WTC11 (cell line): ENCODE measurements at regions not wholly inside any gene's neighbourhood (a gene's known extent, or its start where the extent isn't known, plus 50 kb on each side); places are given as distances from the start of the nearest gene placed in this dataset.

Experiments
- ATAC-seq: fragments of 200-7000 bp; cut with Tn5 transposase; 2 replicates; pipeline ENCODE4 v1.10.0; 2021; ENCODE audit warnings: mild to moderate bottlenecking, moderate library complexity
- CTCF ChIA-PET: fragments of 300-600 bp; sonication (Branson Sonifier 250); formaldehyde crosslinking; loops from one replicate; lab custom pipeline; 2021; ENCODE audit warnings: antibody characterized with exemption; lab: Charles Lee
- POLR2A ChIA-PET: fragments of 350-600 bp; sonication (Branson Sonifier 250); formaldehyde crosslinking; loops from one replicate; lab custom pipeline; 2021; ENCODE audit warnings: antibody characterized with exemption; lab: Charles Lee
- DNase-seq: peaks from one replicate; pipeline ENCODE4 v3.0.0; 2021; ENCODE audit warnings: low spot score
- H3K27ac Mint-ChIP-seq: 2 replicates; pipeline ENCODE4 v1.8.0; 2021; ENCODE audit warnings: mixed read lengths
- H3K27me3 Mint-ChIP-seq: 2 replicates; pipeline ENCODE4 v1.8.0; 2021; ENCODE audit warnings: low read depth, mild to moderate bottlenecking, moderate library complexity, mixed read lengths
- H3K36me3 Mint-ChIP-seq: 2 replicates; pipeline ENCODE4 v1.8.0; 2021; ENCODE audit warnings: mixed read lengths
- H3K4me1 Mint-ChIP-seq: 2 replicates; pipeline ENCODE4 v1.8.0; 2022; ENCODE audit warnings: mixed read lengths
- H3K4me3 Mint-ChIP-seq: 2 replicates; pipeline ENCODE4 v1.8.0; 2021; ENCODE audit warnings: mild to moderate bottlenecking, moderate library complexity, mixed read lengths
- H3K9me3 Mint-ChIP-seq: 2 replicates; pipeline ENCODE4 v1.8.0; 2021; ENCODE audit warnings: mixed read lengths
- ATF1 ChIP-seq: sonication (generic); formaldehyde crosslinking; IDR thresholded peaks from 2 replicates; pipeline ENCODE4 v1.8.1; 2023; ENCODE audit warnings: mild to moderate bottlenecking, moderate library complexity, missing genetic modification reagents
- CDX4 ChIP-seq: fragments of 250-450 bp; sonication (Bioruptor Pico); IDR thresholded peaks from 2 replicates; pipeline ENCODE4 v1.9.0; 2021; ENCODE audit warnings: moderate library complexity, mild to moderate bottlenecking, inconsistent platforms, borderline replicate concordance
- CREB1 ChIP-seq: sonication (generic); formaldehyde crosslinking; IDR thresholded peaks from 2 replicates; pipeline ENCODE4 v1.8.0; 2023; ENCODE audit warnings: mild to moderate bottlenecking, missing genetic modification reagents
- E2F1 ChIP-seq: sonication (generic); formaldehyde crosslinking; IDR thresholded peaks from 2 replicates; pipeline ENCODE4 v1.8.0; 2022; ENCODE audit warnings: mild to moderate bottlenecking, missing genetic modification reagents
- EMX1 ChIP-seq: fragments of 250-450 bp; sonication (Bioruptor Pico); IDR thresholded peaks from 2 replicates; pipeline ENCODE4 v1.8.0; 2021; ENCODE audit warnings: mild to moderate bottlenecking
- FOXK1 ChIP-seq: sonication (generic); formaldehyde crosslinking; IDR thresholded peaks from 2 replicates; pipeline ENCODE4 v1.8.0; 2022; ENCODE audit warnings: mild to moderate bottlenecking, moderate library complexity, missing genetic modification reagents
- FOXP4 ChIP-seq: sonication (generic); formaldehyde crosslinking; IDR thresholded peaks from 2 replicates; pipeline ENCODE4 v1.8.0; 2022; ENCODE audit warnings: mild to moderate bottlenecking, missing genetic modification reagents
- HMGA2 ChIP-seq: fragments of 250-450 bp; sonication (Bioruptor Pico); IDR thresholded peaks from 2 replicates; pipeline ENCODE4 v1.4.0; 2021; ENCODE audit warnings: mild to moderate bottlenecking, moderate library complexity
- IRF2 ChIP-seq: sonication (generic); formaldehyde crosslinking; IDR thresholded peaks from 2 replicates; pipeline ENCODE4 v1.8.0; 2022; ENCODE audit warnings: low read depth, missing genetic modification reagents, borderline replicate concordance
- JUN ChIP-seq: sonication (generic); formaldehyde crosslinking; IDR thresholded peaks from 2 replicates; pipeline ENCODE4 v1.8.0; 2023; ENCODE audit warnings: mild to moderate bottlenecking, missing genetic modification reagents
- NR1H2 ChIP-seq: sonication (generic); formaldehyde crosslinking; IDR thresholded peaks from 2 replicates; pipeline ENCODE4 v1.9.0; 2021; ENCODE audit warnings: mild to moderate bottlenecking, moderate library complexity, missing genetic modification reagents
- SP1 ChIP-seq: sonication (generic); formaldehyde crosslinking; conservative IDR thresholded peaks from 2 replicates; pipeline ENCODE4 v1.8.1; 2022; ENCODE audit warnings: missing genetic modification reagents
- USF2 ChIP-seq: sonication (generic); formaldehyde crosslinking; IDR thresholded peaks from 2 replicates; pipeline ENCODE4 v1.8.1; 2023; ENCODE audit warnings: mild to moderate bottlenecking, missing genetic modification reagents, moderate library complexity
- ZNF219 ChIP-seq: sonication (generic); formaldehyde crosslinking; IDR thresholded peaks from 2 replicates; pipeline ENCODE4 v1.8.0; 2023; ENCODE audit warnings: missing genetic modification reagents, mild to moderate bottlenecking, borderline replicate concordance
- ZNF425 ChIP-seq: fragments of 250-450 bp; sonication (Bioruptor Pico); conservative IDR thresholded peaks from 2 replicates; pipeline ENCODE4 v1.9.0; 2021; ENCODE audit warnings: mild to moderate bottlenecking
- ZNF532 ChIP-seq: fragments of 250-450 bp; sonication (Bioruptor Pico); IDR thresholded peaks from 2 replicates; pipeline ENCODE4 v1.9.0; 2021; ENCODE audit warnings: mild to moderate bottlenecking, borderline replicate concordance
- ZNF671 ChIP-seq: fragments of 250-450 bp; sonication (Bioruptor Pico); IDR thresholded peaks from 2 replicates; pipeline ENCODE4 v1.8.0; 2021; ENCODE audit warnings: mild to moderate bottlenecking
- TF ChIP-seq, protein P1 (sequence below): sonication (generic); formaldehyde crosslinking; IDR thresholded peaks from 2 replicates; pipeline ENCODE4 v1.8.0; 2022; ENCODE audit warnings: missing genetic modification reagents
- TF ChIP-seq, protein P2 (sequence below): fragments of 200-600 bp; IDR thresholded peaks from 2 replicates; pipeline ENCODE4 v1.8.0; 2022; ENCODE audit warnings: antibody characterized with exemption

DNA sequence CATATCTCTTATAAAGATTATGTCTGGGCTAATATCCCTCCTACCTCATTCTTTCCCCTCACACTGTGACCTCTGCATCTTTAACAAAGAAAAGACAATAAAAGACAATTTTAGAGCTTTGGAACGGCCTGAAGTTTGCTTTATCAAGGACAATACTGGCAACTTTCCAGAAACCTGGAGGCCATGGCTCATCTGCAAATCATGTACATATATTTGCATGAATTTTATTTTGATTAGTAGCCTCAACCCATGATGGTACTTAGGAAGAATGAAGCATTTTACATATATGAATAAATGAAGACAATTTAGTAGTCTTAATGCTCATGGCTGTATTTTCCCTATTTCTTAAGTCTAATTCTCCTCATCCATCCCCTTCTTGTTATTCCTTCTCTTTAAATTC, 612.2 kb upstream of the CXADR start (continued):
- no peak for TF ChIP-seq FOXK1 (CRISPR knock-in tag)
- no peak for TF ChIP-seq EMX1 (CRISPR knock-in tag)
- TF ChIP-seq, protein P1, sequence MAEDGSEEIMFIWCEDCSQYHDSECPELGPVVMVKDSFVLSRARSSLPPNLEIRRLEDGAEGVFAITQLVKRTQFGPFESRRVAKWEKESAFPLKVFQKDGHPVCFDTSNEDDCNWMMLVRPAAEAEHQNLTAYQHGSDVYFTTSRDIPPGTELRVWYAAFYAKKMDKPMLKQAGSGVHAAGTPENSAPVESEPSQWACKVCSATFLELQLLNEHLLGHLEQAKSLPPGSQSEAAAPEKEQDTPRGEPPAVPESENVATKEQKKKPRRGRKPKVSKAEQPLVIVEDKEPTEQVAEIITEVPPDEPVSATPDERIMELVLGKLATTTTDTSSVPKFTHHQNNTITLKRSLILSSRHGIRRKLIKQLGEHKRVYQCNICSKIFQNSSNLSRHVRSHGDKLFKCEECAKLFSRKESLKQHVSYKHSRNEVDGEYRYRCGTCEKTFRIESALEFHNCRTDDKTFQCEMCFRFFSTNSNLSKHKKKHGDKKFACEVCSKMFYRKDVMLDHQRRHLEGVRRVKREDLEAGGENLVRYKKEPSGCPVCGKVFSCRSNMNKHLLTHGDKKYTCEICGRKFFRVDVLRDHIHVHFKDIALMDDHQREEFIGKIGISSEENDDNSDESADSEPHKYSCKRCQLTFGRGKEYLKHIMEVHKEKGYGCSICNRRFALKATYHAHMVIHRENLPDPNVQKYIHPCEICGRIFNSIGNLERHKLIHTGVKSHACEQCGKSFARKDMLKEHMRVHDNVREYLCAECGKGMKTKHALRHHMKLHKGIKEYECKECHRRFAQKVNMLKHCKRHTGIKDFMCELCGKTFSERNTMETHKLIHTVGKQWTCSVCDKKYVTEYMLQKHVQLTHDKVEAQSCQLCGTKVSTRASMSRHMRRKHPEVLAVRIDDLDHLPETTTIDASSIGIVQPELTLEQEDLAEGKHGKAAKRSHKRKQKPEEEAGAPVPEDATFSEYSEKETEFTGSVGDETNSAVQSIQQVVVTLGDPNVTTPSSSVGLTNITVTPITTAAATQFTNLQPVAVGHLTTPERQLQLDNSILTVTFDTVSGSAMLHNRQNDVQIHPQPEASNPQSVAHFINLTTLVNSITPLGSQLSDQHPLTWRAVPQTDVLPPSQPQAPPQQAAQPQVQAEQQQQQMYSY (CRISPR knock-in tag), result no peak
- TF ChIP-seq JUN (CRISPR knock-in tag), result no peak
- TF ChIP-seq USF2 (CRISPR knock-in tag), result no peak
- no peak for TF ChIP-seq SP1 (CRISPR knock-in tag)

- DNase-seq (no peak), ATAC-seq (no peak)
- Mint-ChIP-seq H3K27me3 (no peaks in the 10 kb centered on the region), H3K4me1 (peaks cover 10% of the 10 kb centered on the region), H3K36me3 (peaks cover 1% of the 10 kb centered on the region; the same call in 1 of the 2 replicates), H3K9me3 (no peaks in the 10 kb centered on the region), H3K27ac (no peak overlapping the region), H3K4me3 (no peak overlapping the region)
- ChIA-PET CTCF (no interaction called here), POLR2A (no interaction called here)
- TF ChIP-seq FOXP4 (CRISPR knock-in tag) (no peak), ZNF219 (CRISPR knock-in tag) (no peak), HMGA2 (no peak), IRF2 (CRISPR knock-in tag) (no peak), CREB1 (CRISPR knock-in tag) (no peak), ZNF425 (no peak), ATF1 (no peak), E2F1 (CRISPR knock-in tag) (no peak), ZNF532 (no peak), CDX4 (CRISPR knock-in tag) (no peak), JUN (CRISPR knock-in tag) (no peak), NR1H2 (CRISPR knock-in tag) (no peak), EMX1 (CRISPR knock-in tag) (no peak), ZNF671 (CRISPR knock-in tag) (no peak)
- TF ChIP-seq, protein P2, sequence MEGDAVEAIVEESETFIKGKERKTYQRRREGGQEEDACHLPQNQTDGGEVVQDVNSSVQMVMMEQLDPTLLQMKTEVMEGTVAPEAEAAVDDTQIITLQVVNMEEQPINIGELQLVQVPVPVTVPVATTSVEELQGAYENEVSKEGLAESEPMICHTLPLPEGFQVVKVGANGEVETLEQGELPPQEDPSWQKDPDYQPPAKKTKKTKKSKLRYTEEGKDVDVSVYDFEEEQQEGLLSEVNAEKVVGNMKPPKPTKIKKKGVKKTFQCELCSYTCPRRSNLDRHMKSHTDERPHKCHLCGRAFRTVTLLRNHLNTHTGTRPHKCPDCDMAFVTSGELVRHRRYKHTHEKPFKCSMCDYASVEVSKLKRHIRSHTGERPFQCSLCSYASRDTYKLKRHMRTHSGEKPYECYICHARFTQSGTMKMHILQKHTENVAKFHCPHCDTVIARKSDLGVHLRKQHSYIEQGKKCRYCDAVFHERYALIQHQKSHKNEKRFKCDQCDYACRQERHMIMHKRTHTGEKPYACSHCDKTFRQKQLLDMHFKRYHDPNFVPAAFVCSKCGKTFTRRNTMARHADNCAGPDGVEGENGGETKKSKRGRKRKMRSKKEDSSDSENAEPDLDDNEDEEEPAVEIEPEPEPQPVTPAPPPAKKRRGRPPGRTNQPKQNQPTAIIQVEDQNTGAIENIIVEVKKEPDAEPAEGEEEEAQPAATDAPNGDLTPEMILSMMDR, result no peak
Observed at GRCh38 chr21:16908077-16908476, 604.8 kb upstream of the CXADR start.
